ENCODE measurements at regions not wholly inside any gene's neighbourhood (a gene's known extent, or its start where the extent isn't known, plus 50 kb on each side); places are given as distances from the start of the nearest gene placed in this dataset.

DNA sequence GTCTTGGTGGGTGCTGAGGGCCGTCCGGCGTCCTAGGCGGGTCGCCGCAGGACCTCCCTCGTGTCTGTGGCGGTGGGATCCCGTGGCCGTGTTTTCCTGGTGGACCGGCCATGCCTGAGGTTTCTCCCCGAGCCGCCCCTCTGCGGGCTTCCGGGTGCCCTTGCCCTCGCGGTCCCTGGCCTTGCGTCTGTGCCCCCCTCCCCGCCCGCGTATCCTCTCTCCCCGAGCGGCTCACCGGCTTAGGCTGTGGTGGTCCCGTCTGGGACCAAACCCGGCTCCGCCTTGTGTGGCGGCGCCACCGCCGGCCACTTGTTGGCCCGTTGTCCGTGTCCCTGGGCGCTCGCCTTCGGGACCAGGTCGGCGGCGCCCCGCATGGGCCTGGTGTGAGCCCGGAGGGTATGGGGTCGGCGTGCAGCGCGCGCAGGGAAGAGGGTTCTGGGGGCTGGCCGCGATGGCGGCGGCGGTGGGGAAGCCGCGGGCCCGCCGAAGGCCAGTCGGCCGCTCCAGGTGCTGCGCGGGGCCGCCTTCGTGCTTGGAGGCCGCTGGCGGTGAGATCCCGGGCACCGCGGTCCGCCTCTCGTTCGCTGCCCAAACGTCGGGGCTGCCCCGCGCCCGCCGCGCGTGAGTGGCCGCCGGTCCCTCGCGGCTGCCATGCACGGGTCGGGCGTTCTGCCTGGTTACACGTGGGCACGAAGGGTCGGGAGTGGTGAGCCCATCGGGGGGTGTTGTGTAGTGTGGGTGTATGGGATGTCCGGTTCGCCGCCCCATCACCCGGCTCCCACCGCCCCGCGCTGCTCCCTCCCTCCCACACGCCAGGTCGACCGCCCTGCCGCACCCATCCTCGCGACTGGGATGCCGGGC lies 3899.1 kb upstream of the OR11H1 start:
- TF ChIP-seq CTCF (IDR thresholded peaks at IDR 0.05 in 8 of 11, conservative IDR thresholded peaks at IDR 0.05 in 3 of 11) (no peak), POLR2A (IDR thresholded peaks at IDR 0.05) (no peak)
